Spleen (tissue), 11 donors: ENCODE measurements at regions not wholly inside any gene's neighbourhood (a gene's known extent, or its start where the extent isn't known, plus 50 kb on each side); places are given as distances from the start of the nearest gene placed in this dataset.

Source experiments
- DNase-seq: peaks from one replicate; pipeline ENCODE4 v3.0.0-alpha.2; 2020
- H3K27ac ChIP-seq, 8 donors: fragments of 200-600 bp; sonication (generic) in 7 of 8; 1 replicate in 4 of 8; 2 replicates in 4 of 8; pipeline versions ENCODE4 v1.5.0 to v1.8.0; 2016 to 2021; ENCODE audit warnings: inconsistent platforms in 4 of 8, mild to moderate bottlenecking in 4 of 8, moderate library complexity in 1 of 8
- H3K27me3 ChIP-seq, 7 donors: fragments of 200-600 bp; sonication (generic) in 6 of 7; replicated peaks in 1 of 7; 1 replicate in 4 of 7; 2 replicates in 3 of 7; pipeline versions ENCODE4 v1.5.0 to v1.8.0; 2016 to 2021; ENCODE audit warnings: inconsistent platforms in 3 of 7, mild to moderate bottlenecking in 1 of 7
- H3K36me3 ChIP-seq, 6 donors: fragments of 200-600 bp; sonication (generic) in 5 of 6; 1 replicate in 4 of 6; 2 replicates in 2 of 6; pipeline versions ENCODE4 v1.5.0 to v1.8.0; 2016 to 2021; ENCODE audit warnings: inconsistent platforms in 2 of 6
- H3K4me1 ChIP-seq, 6 donors: fragments of 200-600 bp; sonication (generic) in 5 of 6; 1 replicate in 3 of 6; 2 replicates in 3 of 6; pipeline versions ENCODE4 v1.5.0 to v1.8.0; 2016 to 2021; ENCODE audit warnings: inconsistent platforms in 3 of 6
- H3K4me3 ChIP-seq, 8 donors: fragments of 200-600 bp; sonication (generic) in 7 of 8; 1 replicate in 4 of 8; 2 replicates in 4 of 8; pipeline versions ENCODE4 v1.5.0 to v1.8.0; 2016 to 2021; ENCODE audit warnings: inconsistent platforms in 4 of 8, mild to moderate bottlenecking in 4 of 8, moderate library complexity in 2 of 8
- H3K9me3 ChIP-seq, 8 donors: fragments of 200-600 bp; sonication (generic) in 7 of 8; 1 replicate in 4 of 8; 2 replicates in 4 of 8; pipeline versions ENCODE4 v1.5.0 to v1.8.0; 2016 to 2021; ENCODE audit warnings: inconsistent platforms in 4 of 8
- CTCF ChIP-seq, 11 experiments: fragments of 200-600 bp in 7 of 11; fragments of 450-650 bp in 4 of 11; sonication (generic) in 4 of 11; IDR thresholded peaks in 8 of 11; conservative IDR thresholded peaks in 3 of 11; 1 replicate in 7 of 11; 2 replicates in 4 of 11; pipeline versions ENCODE4 v1.4.0 to v1.8.0; 2016 to 2021; ENCODE audit warnings: antibody characterized with exemption in 11 of 11, inconsistent platforms in 4 of 11, mild to moderate bottlenecking in 1 of 11
- POLR2A ChIP-seq, 3 donors: fragments of 450-650 bp; IDR thresholded peaks; one replicate each; pipeline ENCODE4 v1.5.1; 2017; ENCODE audit warnings: antibody characterized with exemption in 3 of 3, mild to moderate bottlenecking in 1 of 3
- POLR2AphosphoS5 ChIP-seq, 3 donors: sonication (generic); formaldehyde crosslinking; IDR thresholded peaks; one replicate each; pipeline ENCODE4 v1.5.1; 2017; ENCODE audit warnings: antibody characterized with exemption in 3 of 3
- WGBS, 5 donors: extraction: QIAGEN DNeasy Blood & Tissue Kit in 3 of 5; methylation state at CpG; one replicate each; pipeline versions ENCODE4 v1.1.5 to v1.1.7; 2013 to 2018; 5-methylcytosine and 5-hydroxymethylcytosine counted together
- intact Hi-C: fragments of 100-400 bp; cut with DNase I; formaldehyde crosslinking; loops from one replicate; pipeline ENCODE4 v1.15.0; 2023; ENCODE audit warnings: low total_unique reads
- donor health status: healthy with polysubstance abuse.
- donor health status: DM: no; HTN: no; CAD: no; lungs with moderate emphysema.
- donor health status: DM: no; HTN: no; CAD: no.
- donor health status: Bipolar disorder and iron deficiency.
- donor health status: healthy.
- donor health status: DM: no; HTN: no; CAD: no.
- donor health status: DM: yes; HTN: yes; CAD: no.

DNA sequence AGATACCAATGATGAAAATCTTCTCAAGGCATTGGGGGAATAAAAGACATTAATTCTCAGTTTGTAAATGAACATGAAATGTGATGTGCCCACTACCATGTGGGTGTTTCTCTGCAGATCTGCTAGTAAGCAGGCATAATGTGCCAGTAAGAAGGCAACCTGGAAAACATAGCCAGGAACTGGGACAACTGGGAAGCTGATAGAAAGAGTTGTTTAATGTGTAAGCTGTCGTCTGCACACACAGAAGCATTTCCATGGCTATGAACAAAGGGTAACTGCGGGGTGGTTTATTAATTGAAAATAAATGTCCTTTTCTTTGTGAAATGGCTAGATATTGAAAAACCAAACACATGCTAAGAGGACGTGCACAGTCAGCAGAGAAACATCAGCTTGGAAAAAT, 52.0 kb downstream of the ZC3H11B start:
- H3K27ac ChIP-seq = no peak overlapping the region
- WGBS, 5 donors = 66 to 78% (median 69%) methylated on average over 3 of the region's 3 CpGs
- H3K36me3 ChIP-seq = no peaks in the 10 kb centered on the region
- DNase-seq = no peak
- H3K27me3 ChIP-seq = no peaks in the 10 kb centered on the region
- H3K9me3 ChIP-seq = no peaks in the 10 kb centered on the region
- TF ChIP-seq POLR2AphosphoS5 (IDR thresholded peaks at IDR 0.05) (no peak), CTCF (IDR thresholded peaks at IDR 0.05 in 8 of 11, conservative IDR thresholded peaks at IDR 0.05 in 3 of 11) (no peak), POLR2A (IDR thresholded peaks at IDR 0.05) (no peak)
- no peak overlapping the region for H3K4me3 ChIP-seq
- intact Hi-C loops = loop anchor here (10.0 kb wide), 1 partner anchor 456 kb away; no protein-coding TSS in a partner anchor
- H3K4me1 ChIP-seq = no peaks in the 10 kb centered on the region

DNA sequence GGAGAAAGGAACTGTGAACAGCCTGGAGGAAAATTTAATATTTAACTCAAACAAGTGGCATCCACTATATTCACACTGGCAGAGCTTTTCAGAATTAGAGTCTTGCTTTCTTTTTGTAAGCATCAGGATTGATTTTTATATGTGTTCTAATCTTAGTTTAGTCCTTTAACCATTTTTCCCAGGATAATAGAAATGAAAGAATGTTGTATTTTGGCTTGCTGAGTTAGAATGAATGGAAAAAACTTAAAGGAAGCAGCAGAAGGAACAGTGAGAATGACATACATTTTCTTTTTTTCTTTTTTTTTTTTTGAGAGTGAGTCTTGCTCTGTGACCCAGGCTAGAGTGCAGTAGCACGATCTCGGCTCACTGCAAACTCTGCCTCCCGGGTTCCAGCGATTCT, 53.0 kb downstream of the ZC3H11B start:
- Histone ChIP-seq H3K36me3 (no peaks in the 10 kb centered on the region), H3K9me3 (no peaks in the 10 kb centered on the region), H3K27ac (no peak overlapping the region), H3K4me3 (no peak overlapping the region), H3K27me3 (no peaks in the 10 kb centered on the region), H3K4me1 (no peaks in the 10 kb centered on the region)
- DNase-seq = no peak
- TF ChIP-seq POLR2A (IDR thresholded peaks at IDR 0.05) (no peak), CTCF (IDR thresholded peaks at IDR 0.05 in 8 of 11, conservative IDR thresholded peaks at IDR 0.05 in 3 of 11) (no peak), POLR2AphosphoS5 (IDR thresholded peaks at IDR 0.05) (no peak)
- 86 to 97% (median 91%) methylated on average over 4 of the region's 4 CpGs for WGBS, 5 donors
- intact Hi-C loops = loop anchor here (10.0 kb wide), 1 partner anchor 455 kb away; no protein-coding TSS in a partner anchor

DNA sequence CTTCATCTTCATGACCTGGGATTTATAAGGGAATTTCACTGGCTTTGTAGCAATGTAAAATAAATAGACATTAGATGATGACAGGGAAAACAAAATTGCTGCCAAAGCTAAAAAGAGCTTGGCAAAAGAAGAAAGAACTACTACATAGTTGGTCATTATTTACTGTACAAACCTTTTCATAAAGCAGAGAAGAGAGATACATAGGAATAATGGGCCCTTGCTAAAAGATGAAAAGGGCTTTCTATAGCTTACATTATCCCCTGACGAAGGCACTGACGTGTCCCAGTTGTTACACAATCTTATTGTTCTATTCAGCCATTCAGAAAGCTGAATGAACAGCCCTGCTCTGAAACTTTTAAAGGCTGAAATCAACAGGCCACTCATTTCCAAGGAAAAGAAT, 57.1 kb downstream of the ZC3H11B start:
- no peaks in the 10 kb centered on the region for H3K9me3 ChIP-seq
- H3K36me3 ChIP-seq = no peaks in the 10 kb centered on the region
- no peak for TF ChIP-seq POLR2AphosphoS5 (IDR thresholded peaks at IDR 0.05)
- TF ChIP-seq POLR2A (IDR thresholded peaks at IDR 0.05) = no peak
- no peak for TF ChIP-seq CTCF (IDR thresholded peaks at IDR 0.05 in 8 of 11, conservative IDR thresholded peaks at IDR 0.05 in 3 of 11)
- intact Hi-C loops = no loop called here
- 60 to 74% (median 66%) methylated on average over 2 of the region's 2 CpGs for WGBS, 5 donors
- no peaks in the 10 kb centered on the region for H3K4me1 ChIP-seq
- no peak overlapping the region for H3K4me3 ChIP-seq
- H3K27ac ChIP-seq = no peak overlapping the region
- H3K27me3 ChIP-seq = no peaks in the 10 kb centered on the region
- no peak for DNase-seq

DNA sequence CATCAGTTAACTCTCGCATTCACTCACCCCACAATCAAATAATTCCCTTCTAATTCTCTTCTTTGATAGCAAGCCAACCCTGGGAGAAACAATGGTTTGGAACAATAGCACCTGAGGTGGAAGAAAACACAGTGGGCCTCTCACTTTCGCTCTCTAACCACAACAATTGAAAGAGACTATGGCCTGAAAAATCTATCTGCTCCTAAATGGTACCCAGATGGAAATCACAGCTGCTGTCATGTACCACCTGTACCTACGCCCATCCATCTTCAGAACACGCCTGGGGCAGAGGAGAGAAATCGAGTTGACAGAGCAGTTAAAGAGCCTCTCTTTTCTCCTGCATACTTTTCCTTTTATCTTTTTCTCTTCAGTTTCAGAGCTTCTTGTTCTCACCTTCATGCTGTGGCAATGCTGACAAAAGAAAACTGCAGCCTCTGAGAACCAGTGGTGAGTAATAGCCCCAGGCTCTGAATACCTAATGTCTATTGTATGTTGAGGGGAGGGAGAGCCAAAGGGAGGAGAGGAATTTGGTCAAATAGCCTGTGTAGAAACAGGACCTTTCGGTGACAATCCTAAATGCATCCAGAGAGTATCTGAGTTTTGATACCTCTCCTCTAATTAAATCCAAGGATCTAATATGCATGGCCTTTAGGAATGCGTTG, 57.7 kb downstream of the ZC3H11B start:
- H3K9me3 ChIP-seq = no peaks in the 10 kb centered on the region
- H3K4me3 ChIP-seq = no peak overlapping the region
- no peak for DNase-seq
- WGBS, 5 donors = 79 to 87% (median 84%) methylated on average over 7 of the region's 7 CpGs
- TF ChIP-seq POLR2AphosphoS5 (IDR thresholded peaks at IDR 0.05) = no peak
- no peak for TF ChIP-seq POLR2A (IDR thresholded peaks at IDR 0.05)
- no peak for TF ChIP-seq CTCF (IDR thresholded peaks at IDR 0.05 in 8 of 11, conservative IDR thresholded peaks at IDR 0.05 in 3 of 11)
- no peaks in the 10 kb centered on the region for H3K4me1 ChIP-seq
- no peaks in the 10 kb centered on the region for H3K27me3 ChIP-seq
- no peak overlapping the region for H3K27ac ChIP-seq
- intact Hi-C loops = no loop called here
- H3K36me3 ChIP-seq = no peaks in the 10 kb centered on the region
